Breast epithelium (tissue), 4 donors: ENCODE measurements at regions not wholly inside any gene's neighbourhood (a gene's known extent, or its start where the extent isn't known, plus 50 kb on each side); places are given as distances from the start of the nearest gene placed in this dataset.

Source experiments
- DNase-seq, 2 donors: peaks; one replicate each; pipeline ENCODE4 v3.0.0-alpha.2; 2019; ENCODE audit warnings: low spot score in 2 of 2
- H3K27ac ChIP-seq, 2 donors: fragments of 200-600 bp; sonication (generic) in 1 of 2; one replicate each; pipeline ENCODE4 v1.5.1; 2016 to 2019; ENCODE audit warnings: mild to moderate bottlenecking in 1 of 2
- H3K27me3 ChIP-seq, 2 donors: fragments of 200-600 bp; sonication (generic) in 1 of 2; one replicate each; pipeline versions ENCODE4 v1.5.1 to v1.6.0; 2017 to 2019; ENCODE audit warnings: control low read depth in 1 of 2, mild to moderate bottlenecking in 1 of 2
- H3K36me3 ChIP-seq: fragments of 200-600 bp; one replicate; pipeline ENCODE4 v1.5.1; 2019
- H3K4me1 ChIP-seq, 2 donors: fragments of 200-600 bp; sonication (generic); one replicate each; pipeline ENCODE4 v1.5.1; 2016 to 2019; ENCODE audit warnings: control low read depth in 1 of 2
- H3K4me3 ChIP-seq, 3 donors: fragments of 200-600 bp; sonication (generic); 1 replicate in 2 of 3; 2 replicates in 1 of 3; pipeline ENCODE4 v1.5.1; 2016 to 2019; ENCODE audit warnings: mild to moderate bottlenecking in 3 of 3, moderate library complexity in 2 of 3
- H3K9me3 ChIP-seq, 2 donors: fragments of 200-600 bp; sonication (generic) in 1 of 2; one replicate each; pipeline ENCODE4 v1.5.1; 2016 to 2019; ENCODE audit warnings: control low read depth in 1 of 2
- CTCF ChIP-seq, 3 donors: fragments of 450-650 bp; IDR thresholded peaks; one replicate each; pipeline ENCODE4 v1.5.1; 2016 to 2017; ENCODE audit warnings: antibody characterized with exemption in 3 of 3, mild to moderate bottlenecking in 3 of 3, moderate library complexity in 3 of 3
- POLR2A ChIP-seq: fragments of 450-650 bp; IDR thresholded peaks from one replicate; pipeline ENCODE4 v1.6.1; 2016; ENCODE audit warnings: antibody characterized with exemption, mild to moderate bottlenecking, moderate library complexity
- POLR2AphosphoS5 ChIP-seq, 3 donors: sonication (generic); formaldehyde crosslinking; IDR thresholded peaks; one replicate each; pipeline ENCODE4 v1.6.1; 2017; ENCODE audit warnings: antibody characterized with exemption in 3 of 3
- intact Hi-C: fragments of 100-400 bp; cut with DNase I; formaldehyde crosslinking; loops from one replicate; pipeline ENCODE4 v1.15.1; 2023; ENCODE audit warnings: low total_unique reads

- TF ChIP-seq POLR2AphosphoS5 (IDR thresholded peaks at IDR 0.05): no peak
- no peak for TF ChIP-seq CTCF (IDR thresholded peaks at IDR 0.05)
- no peak for TF ChIP-seq POLR2A
- H3K36me3 ChIP-seq: no peaks in the 10 kb centered on the region
- DNase-seq: no peak
- no peaks in the 10 kb centered on the region for H3K4me1 ChIP-seq
- H3K9me3 ChIP-seq: no peaks in the 10 kb centered on the region
- no peaks in the 10 kb centered on the region for H3K27me3 ChIP-seq
- no peak overlapping the region for H3K4me3 ChIP-seq
- intact Hi-C loops: no loop called here
- no peak overlapping the region for H3K27ac ChIP-seq
These were observed 211.5 kb upstream of the TARS1 start for GRCh38 chr5:33229216-33229615.

GRCh38 chr5:33230467-33231078 is 210.2 kb upstream of the TARS1 start:
- intact Hi-C loops: no loop called here
- Histone ChIP-seq H3K4me1 (no peaks in the 10 kb centered on the region), H3K36me3 (no peaks in the 10 kb centered on the region), H3K4me3 (no peak overlapping the region), H3K27ac (no peak overlapping the region), H3K9me3 (no peaks in the 10 kb centered on the region), H3K27me3 (no peaks in the 10 kb centered on the region)
- TF ChIP-seq POLR2AphosphoS5 (IDR thresholded peaks at IDR 0.05) (no peak), POLR2A (no peak), CTCF (IDR thresholded peaks at IDR 0.05) (no peak)
- DNase-seq: no peak

- H3K36me3 ChIP-seq: no peaks in the 10 kb centered on the region
- H3K4me3 ChIP-seq: no peak overlapping the region
- intact Hi-C loops: no loop called here
- no peaks in the 10 kb centered on the region for H3K4me1 ChIP-seq
- H3K27me3 ChIP-seq: no peaks in the 10 kb centered on the region
- no peak for DNase-seq
- H3K9me3 ChIP-seq: no peaks in the 10 kb centered on the region
- TF ChIP-seq POLR2A (no peak), POLR2AphosphoS5 (IDR thresholded peaks at IDR 0.05) (no peak), CTCF (IDR thresholded peaks at IDR 0.05) (no peak)
- H3K27ac ChIP-seq: no peak overlapping the region
These were observed 209.5 kb upstream of the TARS1 start for GRCh38 chr5:33231214-33231710.

GRCh38 chr5:33231935-33232334 is 208.8 kb upstream of the TARS1 start:
- no peaks in the 10 kb centered on the region for H3K4me1 ChIP-seq

More at GRCh38 chr5:33231935-33232334, 208.8 kb upstream of the TARS1 start:
- DNase-seq: no peak
- H3K27ac ChIP-seq: no peak overlapping the region
- intact Hi-C loops: no loop called here
- no peaks in the 10 kb centered on the region for H3K36me3 ChIP-seq
- H3K4me3 ChIP-seq: no peak overlapping the region
- TF ChIP-seq CTCF (IDR thresholded peaks at IDR 0.05) (no peak), POLR2AphosphoS5 (IDR thresholded peaks at IDR 0.05) (no peak), POLR2A (no peak)
- no peaks in the 10 kb centered on the region for H3K27me3 ChIP-seq
- no peaks in the 10 kb centered on the region for H3K9me3 ChIP-seq
